Neural cell (in vitro differentiated cells): ENCODE measurements at regions not wholly inside any gene's neighbourhood (a gene's known extent, or its start where the extent isn't known, plus 50 kb on each side); places are given as distances from the start of the nearest gene placed in this dataset.

Experiments
- H2AFZ ChIP-seq: fragments of 200-600, 300-800 bp; sonication (generic), shearing (Covaris generic); 2 replicates; pipeline ENCODE4 v1.6.0; 2014; ENCODE audit warnings: low read depth, mild to moderate bottlenecking, antibody characterized with exemption, low read length, moderate library complexity
- H3F3A ChIP-seq: fragments of 200-600 bp; shearing (Covaris generic); 2 replicates; pipeline ENCODE4 v1.6.1; 2016; ENCODE audit warnings: mild to moderate bottlenecking, moderate library complexity, mixed read lengths, antibody characterized with exemption, low read length; ENCODE audit not compliant: insufficient read depth, poor library complexity, severe bottlenecking
- H3K27ac ChIP-seq: fragments of 200-600, 300-800 bp; sonication (generic), shearing (Covaris generic); 2 replicates; pipeline ENCODE4 v1.5.1; 2014; ENCODE audit warnings: mild to moderate bottlenecking, low read length, moderate library complexity
- H3K27me3 ChIP-seq: fragments of 300-800, 200-600 bp; sonication (generic), shearing (Covaris generic); 2 replicates; pipeline ENCODE4 v1.6.0; 2014; ENCODE audit warnings: mild to moderate bottlenecking, low read depth, low read length, moderate library complexity; ENCODE audit not compliant: insufficient read depth
- H3K36me3 ChIP-seq: fragments of 300-800, 200-600 bp; sonication (generic), shearing (Covaris generic); 2 replicates; pipeline ENCODE4 v1.5.1; 2014; ENCODE audit warnings: mild to moderate bottlenecking, antibody characterized with exemption, low read length, moderate library complexity; ENCODE audit not compliant: insufficient read depth
- H3K4me2 ChIP-seq: fragments of 300-800, 200-600 bp; sonication (generic), shearing (Covaris generic); 2 replicates; pipeline ENCODE4 v1.6.0; 2014; ENCODE audit warnings: mild to moderate bottlenecking, low read length
- H3K4me3 ChIP-seq: fragments of 300-800, 200-600 bp; sonication (generic), shearing (Covaris generic); 2 replicates; pipeline ENCODE4 v1.5.1; 2014; ENCODE audit warnings: mild to moderate bottlenecking, low read length, moderate library complexity
- H3K79me2 ChIP-seq: fragments of 200-600 bp; shearing (Covaris generic); replicated peaks from 2 replicates; pipeline ENCODE4 v1.6.0; 2014; ENCODE audit warnings: mild to moderate bottlenecking, low read length, moderate library complexity; ENCODE audit not compliant: insufficient read depth
- H3K9ac ChIP-seq: fragments of 300-800, 200-600 bp; sonication (generic), shearing (Covaris generic); 2 replicates; pipeline ENCODE4 v1.6.1; 2016; ENCODE audit warnings: mild to moderate bottlenecking, low read length, mixed read lengths
- H3K9me2 ChIP-seq: fragments of 200-600 bp; shearing (Covaris generic); 2 replicates; pipeline ENCODE4 v1.6.1; 2016; ENCODE audit warnings: mild to moderate bottlenecking, low read length, mixed read lengths; ENCODE audit not compliant: insufficient read depth
- H3K9me3 ChIP-seq: fragments of 200-600, 300-800 bp; sonication (generic), shearing (Covaris generic); 2 replicates; pipeline ENCODE4 v1.6.1; 2016; ENCODE audit warnings: mild to moderate bottlenecking, mixed run types, low read length, moderate library complexity, mixed read lengths
- H4K20me1 ChIP-seq: fragments of 200-600 bp; shearing (Covaris generic); 2 replicates; pipeline ENCODE4 v1.6.1; 2016; ENCODE audit warnings: mild to moderate bottlenecking, mixed run types; ENCODE audit not compliant: insufficient read depth
- EP300 ChIP-seq: fragments of 450-650 bp; conservative IDR thresholded peaks from 2 replicates; pipeline ENCODE4 v1.6.1; 2014; ENCODE audit warnings: antibody characterized with exemption, mild to moderate bottlenecking, moderate library complexity; ENCODE audit not compliant: poor library complexity, severe bottlenecking
- EZH2 ChIP-seq: fragments of 200-600, 300-800 bp; shearing (Covaris generic), sonication (generic); IDR thresholded peaks from 2 replicates; pipeline ENCODE4 v1.6.1; 2014; ENCODE audit warnings: antibody characterized with exemption, low read length, borderline replicate concordance, mild to moderate bottlenecking; ENCODE audit not compliant: insufficient read depth, poor library complexity, severe bottlenecking
- MXI1 ChIP-seq: fragments of 450-650 bp; conservative IDR thresholded peaks from 2 replicates; pipeline ENCODE4 v1.6.1; 2014; ENCODE audit warnings: antibody characterized with exemption, mild to moderate bottlenecking; ENCODE audit not compliant: poor library complexity, severe bottlenecking
- POLR2AphosphoS5 ChIP-seq: IDR thresholded peaks from 2 replicates; pipeline ENCODE4 v1.6.1; 2012
- RAD21 ChIP-seq: fragments of 450-650 bp; conservative IDR thresholded peaks from 2 replicates; pipeline ENCODE4 v1.6.1; 2014; ENCODE audit warnings: antibody characterized with exemption, mild to moderate bottlenecking, moderate library complexity
- SMC3 ChIP-seq: fragments of 450-650 bp; conservative IDR thresholded peaks from 2 replicates; pipeline ENCODE4 v1.6.1; 2014; ENCODE audit warnings: antibody characterized with exemption, mild to moderate bottlenecking, moderate library complexity; ENCODE audit not compliant: poor library complexity
- TAF1 ChIP-seq: IDR thresholded peaks from 2 replicates; pipeline ENCODE4 v1.6.1; 2012; ENCODE audit warnings: low read depth
- TF ChIP-seq, protein P1 (sequence below): fragments of 450-650 bp; IDR thresholded peaks from 2 replicates; pipeline ENCODE4 v1.5.1; 2014; ENCODE audit warnings: antibody characterized with exemption, mild to moderate bottlenecking, moderate library complexity; ENCODE audit not compliant: poor library complexity, severe bottlenecking
- TF ChIP-seq, protein P2 (sequence below): IDR thresholded peaks from 2 replicates; pipeline ENCODE4 v1.6.1; 2012; ENCODE audit warnings: borderline replicate concordance

DNA sequence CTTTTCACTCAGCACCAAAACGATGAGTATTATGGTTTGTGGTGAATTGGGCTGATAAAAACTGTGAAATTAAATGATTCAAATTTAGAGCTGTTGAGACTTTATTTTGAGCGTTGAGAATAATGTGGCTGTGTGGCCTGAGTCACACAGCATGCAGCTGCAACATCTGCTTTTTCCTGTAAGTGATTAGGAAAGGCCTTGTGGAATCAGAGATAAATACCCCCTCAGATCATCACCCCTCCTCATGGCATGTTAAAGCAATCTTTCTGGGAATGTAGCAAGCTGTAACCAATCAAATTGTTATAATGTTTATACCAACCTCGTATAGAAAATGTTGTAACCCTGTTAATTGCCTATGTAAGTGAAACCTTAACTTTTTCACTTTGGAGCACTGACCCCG lies 90.0 kb upstream of the GRPR start:
- Histone ChIP-seq H3K9me2 (no peaks in the 10 kb centered on the region), H3K4me3 (no peak overlapping the region), H3F3A (no peaks in the 10 kb centered on the region), H4K20me1 (no peaks in the 10 kb centered on the region), H3K36me3 (no peaks in the 10 kb centered on the region), H2AFZ (no peak overlapping the region), H3K9ac (no peak overlapping the region), H3K79me2 (no peaks in the 10 kb centered on the region), H3K27ac (no peak overlapping the region), H3K4me2 (no peak overlapping the region), H3K27me3 (no peaks in the 10 kb centered on the region), H3K9me3 (no peaks in the 10 kb centered on the region)
- TF ChIP-seq SMC3 (no peak), EZH2 (no peak), POLR2AphosphoS5 (no peak), MXI1 (no peak), RAD21 (no peak), EP300 (no peak), TAF1 (no peak)
- TF ChIP-seq, protein P1, sequence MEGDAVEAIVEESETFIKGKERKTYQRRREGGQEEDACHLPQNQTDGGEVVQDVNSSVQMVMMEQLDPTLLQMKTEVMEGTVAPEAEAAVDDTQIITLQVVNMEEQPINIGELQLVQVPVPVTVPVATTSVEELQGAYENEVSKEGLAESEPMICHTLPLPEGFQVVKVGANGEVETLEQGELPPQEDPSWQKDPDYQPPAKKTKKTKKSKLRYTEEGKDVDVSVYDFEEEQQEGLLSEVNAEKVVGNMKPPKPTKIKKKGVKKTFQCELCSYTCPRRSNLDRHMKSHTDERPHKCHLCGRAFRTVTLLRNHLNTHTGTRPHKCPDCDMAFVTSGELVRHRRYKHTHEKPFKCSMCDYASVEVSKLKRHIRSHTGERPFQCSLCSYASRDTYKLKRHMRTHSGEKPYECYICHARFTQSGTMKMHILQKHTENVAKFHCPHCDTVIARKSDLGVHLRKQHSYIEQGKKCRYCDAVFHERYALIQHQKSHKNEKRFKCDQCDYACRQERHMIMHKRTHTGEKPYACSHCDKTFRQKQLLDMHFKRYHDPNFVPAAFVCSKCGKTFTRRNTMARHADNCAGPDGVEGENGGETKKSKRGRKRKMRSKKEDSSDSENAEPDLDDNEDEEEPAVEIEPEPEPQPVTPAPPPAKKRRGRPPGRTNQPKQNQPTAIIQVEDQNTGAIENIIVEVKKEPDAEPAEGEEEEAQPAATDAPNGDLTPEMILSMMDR, result no peak
- TF ChIP-seq, protein P2, sequence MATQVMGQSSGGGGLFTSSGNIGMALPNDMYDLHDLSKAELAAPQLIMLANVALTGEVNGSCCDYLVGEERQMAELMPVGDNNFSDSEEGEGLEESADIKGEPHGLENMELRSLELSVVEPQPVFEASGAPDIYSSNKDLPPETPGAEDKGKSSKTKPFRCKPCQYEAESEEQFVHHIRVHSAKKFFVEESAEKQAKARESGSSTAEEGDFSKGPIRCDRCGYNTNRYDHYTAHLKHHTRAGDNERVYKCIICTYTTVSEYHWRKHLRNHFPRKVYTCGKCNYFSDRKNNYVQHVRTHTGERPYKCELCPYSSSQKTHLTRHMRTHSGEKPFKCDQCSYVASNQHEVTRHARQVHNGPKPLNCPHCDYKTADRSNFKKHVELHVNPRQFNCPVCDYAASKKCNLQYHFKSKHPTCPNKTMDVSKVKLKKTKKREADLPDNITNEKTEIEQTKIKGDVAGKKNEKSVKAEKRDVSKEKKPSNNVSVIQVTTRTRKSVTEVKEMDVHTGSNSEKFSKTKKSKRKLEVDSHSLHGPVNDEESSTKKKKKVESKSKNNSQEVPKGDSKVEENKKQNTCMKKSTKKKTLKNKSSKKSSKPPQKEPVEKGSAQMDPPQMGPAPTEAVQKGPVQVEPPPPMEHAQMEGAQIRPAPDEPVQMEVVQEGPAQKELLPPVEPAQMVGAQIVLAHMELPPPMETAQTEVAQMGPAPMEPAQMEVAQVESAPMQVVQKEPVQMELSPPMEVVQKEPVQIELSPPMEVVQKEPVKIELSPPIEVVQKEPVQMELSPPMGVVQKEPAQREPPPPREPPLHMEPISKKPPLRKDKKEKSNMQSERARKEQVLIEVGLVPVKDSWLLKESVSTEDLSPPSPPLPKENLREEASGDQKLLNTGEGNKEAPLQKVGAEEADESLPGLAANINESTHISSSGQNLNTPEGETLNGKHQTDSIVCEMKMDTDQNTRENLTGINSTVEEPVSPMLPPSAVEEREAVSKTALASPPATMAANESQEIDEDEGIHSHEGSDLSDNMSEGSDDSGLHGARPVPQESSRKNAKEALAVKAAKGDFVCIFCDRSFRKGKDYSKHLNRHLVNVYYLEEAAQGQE, result no peak

DNA sequence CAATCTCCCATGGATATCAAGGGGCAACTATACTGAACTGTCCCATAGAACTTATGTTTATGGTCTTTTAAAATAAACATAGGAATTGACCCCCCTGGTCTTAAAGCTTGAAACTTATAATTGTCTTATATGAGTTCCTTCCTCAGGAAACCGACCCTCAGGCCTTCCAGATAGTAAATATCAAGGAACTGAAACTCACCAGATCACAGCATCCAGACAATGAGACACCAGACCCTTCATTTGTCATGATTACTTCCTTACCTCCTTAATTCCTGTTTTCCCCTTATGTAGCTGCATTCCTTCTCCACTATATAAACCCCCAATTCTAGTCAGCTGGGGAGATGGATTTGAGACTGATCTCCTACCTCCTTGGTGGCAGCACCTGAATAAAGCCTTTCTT lies 94.8 kb upstream of the GRPR start:
- no peaks in the 10 kb centered on the region for H4K20me1 ChIP-seq
- H3K27me3 ChIP-seq, result no peaks in the 10 kb centered on the region
- H3K79me2 ChIP-seq, result no peaks in the 10 kb centered on the region
- H3K9me2 ChIP-seq, result no peaks in the 10 kb centered on the region
- no peak overlapping the region for H3K9ac ChIP-seq
- no peak overlapping the region for H3K27ac ChIP-seq
- H3F3A ChIP-seq, result no peaks in the 10 kb centered on the region
- no peaks in the 10 kb centered on the region for H3K36me3 ChIP-seq
- no peak overlapping the region for H3K4me2 ChIP-seq
- no peak overlapping the region for H3K4me3 ChIP-seq
- H2AFZ ChIP-seq, result no peak overlapping the region
- H3K9me3 ChIP-seq, result no peaks in the 10 kb centered on the region
- TF ChIP-seq, protein P1, result no peak
- TF ChIP-seq POLR2AphosphoS5 (no peak), EP300 (no peak), TAF1 (no peak), EZH2 (no peak), RAD21 (no peak), SMC3 (no peak), MXI1 (no peak)
- TF ChIP-seq, protein P2, result no peak
